ENCODE measurements at regions not wholly inside any gene's neighbourhood (a gene's known extent, or its start where the extent isn't known, plus 50 kb on each side); places are given as distances from the start of the nearest gene placed in this dataset.

DNA sequence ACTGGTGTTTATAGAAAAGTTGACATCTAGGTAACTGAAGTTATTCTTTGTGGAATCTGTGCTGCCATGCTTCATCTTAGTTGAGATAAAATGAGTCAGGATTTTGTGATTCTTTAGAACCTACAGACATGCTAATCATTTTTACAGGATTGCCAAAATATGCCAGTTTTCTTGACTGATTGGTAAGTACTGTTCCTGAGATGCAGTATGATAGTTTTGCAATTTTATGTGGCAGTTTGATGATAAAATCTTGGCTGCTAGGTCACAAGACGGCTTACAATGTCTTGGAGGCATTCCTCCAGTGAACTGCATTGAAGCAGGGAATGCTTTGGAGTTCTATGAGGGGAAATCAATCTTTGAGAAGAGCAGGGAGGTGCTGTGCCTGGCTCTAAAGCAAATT lies 104.4 kb upstream of the ESX1 start:
- H3K4me3 ChIP-seq (replicated peaks in 1 of 2; ENCODE audit: low read depth in 2 of 2, low read length in 2 of 2) = no peak overlapping the region
- DNase-seq (ENCODE audit: low read depth in 2 of 2) = no peak
- TF ChIP-seq, protein P1, sequence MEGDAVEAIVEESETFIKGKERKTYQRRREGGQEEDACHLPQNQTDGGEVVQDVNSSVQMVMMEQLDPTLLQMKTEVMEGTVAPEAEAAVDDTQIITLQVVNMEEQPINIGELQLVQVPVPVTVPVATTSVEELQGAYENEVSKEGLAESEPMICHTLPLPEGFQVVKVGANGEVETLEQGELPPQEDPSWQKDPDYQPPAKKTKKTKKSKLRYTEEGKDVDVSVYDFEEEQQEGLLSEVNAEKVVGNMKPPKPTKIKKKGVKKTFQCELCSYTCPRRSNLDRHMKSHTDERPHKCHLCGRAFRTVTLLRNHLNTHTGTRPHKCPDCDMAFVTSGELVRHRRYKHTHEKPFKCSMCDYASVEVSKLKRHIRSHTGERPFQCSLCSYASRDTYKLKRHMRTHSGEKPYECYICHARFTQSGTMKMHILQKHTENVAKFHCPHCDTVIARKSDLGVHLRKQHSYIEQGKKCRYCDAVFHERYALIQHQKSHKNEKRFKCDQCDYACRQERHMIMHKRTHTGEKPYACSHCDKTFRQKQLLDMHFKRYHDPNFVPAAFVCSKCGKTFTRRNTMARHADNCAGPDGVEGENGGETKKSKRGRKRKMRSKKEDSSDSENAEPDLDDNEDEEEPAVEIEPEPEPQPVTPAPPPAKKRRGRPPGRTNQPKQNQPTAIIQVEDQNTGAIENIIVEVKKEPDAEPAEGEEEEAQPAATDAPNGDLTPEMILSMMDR (IDR thresholded peaks at IDR 0.05; ENCODE audit: low read depth, low read length) = no peak

DNA sequence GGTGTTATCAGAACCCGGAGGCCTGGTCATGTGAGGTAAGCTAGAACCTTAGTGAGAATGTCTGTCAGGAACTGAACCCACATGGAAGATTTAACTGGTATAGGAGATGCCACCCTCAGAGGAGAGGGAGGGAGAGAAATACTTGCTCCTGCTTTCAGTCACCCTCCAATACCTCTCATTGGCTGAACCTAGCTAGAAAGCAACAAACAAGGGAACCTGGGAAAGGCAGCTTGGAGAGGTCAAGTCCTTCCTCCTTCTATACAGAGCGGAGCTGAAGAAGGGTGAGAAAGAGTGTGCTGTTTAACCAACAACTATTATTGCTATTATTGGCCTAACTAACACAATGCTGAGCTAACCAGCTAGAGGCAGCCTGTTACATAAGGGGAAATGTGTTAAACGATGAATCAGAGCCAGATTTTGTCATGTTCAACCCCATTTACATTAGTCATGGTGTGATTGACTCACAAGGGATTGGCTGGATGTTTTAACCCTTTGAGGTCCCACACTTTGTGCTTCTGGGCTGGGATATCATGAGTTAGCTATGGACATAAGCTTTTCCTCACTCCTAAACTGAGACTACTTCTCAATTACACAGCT lies 96.5 kb upstream of the ESX1 start:
- no peak overlapping the region for H3K4me3 ChIP-seq (replicated peaks in 1 of 2; ENCODE audit: low read depth in 2 of 2, low read length in 2 of 2)
- TF ChIP-seq, protein P1 (IDR thresholded peaks at IDR 0.05; ENCODE audit: low read depth, low read length) = no peak
- DNase-seq (ENCODE audit: low read depth in 2 of 2) = peak; percentile 72 to 90

DNA sequence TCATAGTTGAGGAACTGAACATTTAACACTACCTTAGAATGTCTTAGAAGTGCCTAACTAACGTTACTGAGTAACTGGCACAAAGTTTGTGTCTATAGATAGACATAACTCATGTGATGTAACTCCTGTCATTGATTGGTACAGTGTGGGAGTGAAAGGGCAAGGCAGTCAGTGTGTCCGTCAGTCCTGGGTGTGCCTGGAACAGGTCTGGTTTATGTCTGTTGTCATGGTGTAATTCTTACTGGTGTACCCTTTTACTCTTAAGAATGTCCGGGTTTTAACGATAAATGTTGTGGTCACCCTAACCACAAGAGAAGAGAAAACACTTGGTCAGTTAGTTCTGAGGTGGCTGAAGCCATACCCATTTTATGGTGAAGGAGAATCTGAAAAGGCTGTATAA lies 93.1 kb upstream of the ESX1 start:
- no peak overlapping the region for H3K4me3 ChIP-seq (replicated peaks in 1 of 2; ENCODE audit: low read depth in 2 of 2, low read length in 2 of 2)
- peak; percentile 34 to 59 for DNase-seq (ENCODE audit: low read depth in 2 of 2)
- TF ChIP-seq, protein P1 (IDR thresholded peaks at IDR 0.05; ENCODE audit: low read depth, low read length) = no peak

DNA sequence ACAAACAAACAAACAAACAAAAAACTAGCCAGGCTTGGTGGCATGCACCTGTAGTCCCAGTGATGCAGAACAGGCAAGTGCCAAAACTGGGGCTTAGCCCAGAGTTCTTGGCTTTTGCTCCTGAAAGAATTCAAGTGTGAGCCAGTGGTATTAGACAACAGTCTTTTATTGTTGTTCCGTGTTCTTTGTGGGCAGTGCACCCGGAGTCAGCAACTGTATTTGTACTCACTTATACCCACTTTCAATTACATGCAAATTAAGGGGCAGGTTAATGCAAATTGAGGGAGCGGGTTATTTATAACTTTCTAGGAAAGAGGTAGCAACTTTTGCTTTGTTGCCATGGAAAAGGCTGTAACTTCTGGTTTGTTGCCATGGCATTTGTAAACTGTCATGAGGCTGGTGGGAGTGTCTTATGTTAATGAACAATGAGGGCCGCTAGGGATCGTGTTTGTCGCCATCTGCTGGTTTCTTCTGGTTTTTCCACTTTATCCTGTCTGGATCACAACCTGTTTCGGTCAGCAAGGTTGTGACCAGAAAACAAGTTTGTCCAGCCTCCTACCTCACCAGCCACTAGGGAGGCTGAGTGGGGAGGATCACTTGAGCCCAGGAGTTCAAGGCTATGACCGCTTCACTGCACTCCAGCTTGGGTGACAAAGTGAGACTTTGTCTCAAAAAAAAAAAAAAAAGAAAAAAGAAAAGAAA lies 88.8 kb upstream of the ESX1 start:
- TF ChIP-seq, protein P1 (IDR thresholded peaks at IDR 0.05; ENCODE audit: low read depth, low read length) = peak; percentile 49
- peak; percentile 85 to 88 for DNase-seq (ENCODE audit: low read depth in 2 of 2)
- H3K4me3 ChIP-seq (replicated peaks in 1 of 2; ENCODE audit: low read depth in 2 of 2, low read length in 2 of 2) = no peak overlapping the region

DNA sequence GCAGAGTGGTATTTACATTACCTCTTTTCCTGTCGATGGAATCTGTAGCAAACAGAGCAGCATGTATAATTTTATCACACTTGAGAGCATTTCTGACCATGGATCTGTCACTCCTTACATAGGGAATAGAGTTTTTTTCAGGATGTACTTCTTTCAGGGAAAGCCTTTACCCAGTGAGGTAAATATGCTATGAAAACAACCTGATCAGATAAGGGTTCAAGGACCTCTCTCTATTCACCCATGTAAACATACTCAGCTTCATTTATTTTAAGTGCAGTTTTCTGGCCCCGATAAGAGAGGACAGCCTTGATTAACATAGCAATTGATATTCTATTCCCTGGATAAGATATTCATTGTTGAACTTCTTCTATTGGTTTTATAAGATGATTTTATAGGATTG lies 87.3 kb upstream of the ESX1 start:
- no peak overlapping the region for H3K4me3 ChIP-seq (replicated peaks in 1 of 2; ENCODE audit: low read depth in 2 of 2, low read length in 2 of 2)
- TF ChIP-seq, protein P1 (IDR thresholded peaks at IDR 0.05; ENCODE audit: low read depth, low read length) = no peak
- no peak for DNase-seq (ENCODE audit: low read depth in 2 of 2)

DNA sequence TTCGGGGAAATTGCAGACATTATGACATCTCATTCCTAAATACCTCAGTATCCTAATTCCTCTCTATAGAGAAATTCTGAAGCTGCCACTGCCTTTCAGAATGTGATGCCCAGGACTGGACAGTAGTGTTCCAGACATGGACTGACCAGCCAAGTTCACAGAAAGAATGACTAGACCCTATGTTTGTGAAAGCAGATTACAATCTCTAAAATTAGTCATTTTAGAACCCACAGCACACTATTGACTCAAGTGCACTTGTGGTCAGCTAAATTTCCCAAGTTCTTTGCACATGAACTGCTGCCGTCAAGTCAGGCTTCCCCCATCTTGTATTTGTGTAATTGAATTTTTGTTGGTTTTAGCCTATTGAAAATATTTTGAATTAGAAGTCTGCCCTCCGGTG lies 81.0 kb upstream of the ESX1 start:
- TF ChIP-seq, protein P1 (IDR thresholded peaks at IDR 0.05; ENCODE audit: low read depth, low read length) = no peak
- H3K4me3 ChIP-seq (replicated peaks in 1 of 2; ENCODE audit: low read depth in 2 of 2, low read length in 2 of 2) = no peak overlapping the region
- DNase-seq (ENCODE audit: low read depth in 2 of 2) = peak; percentile 60 to 86
